GM18867 (cell line): ENCODE measurements at regions not wholly inside any gene's neighbourhood (a gene's known extent, or its start where the extent isn't known, plus 50 kb on each side); places are given as distances from the start of the nearest gene placed in this dataset.
A peak's percentile ranks its signal among the peaks of the same experiment; 100 is the strongest.
"Not testable (repeated sequence)": the region's sequence is repeated elsewhere in the genome, so short reads cannot be mapped to it uniquely, and the experiment has no call there.

ENCODE experiments used
- ATAC-seq: cut with Tn5 transposase; IDR thresholded peaks from one replicate; pipeline ENCODE4 v1.9.1; 2021; ENCODE audit warnings: mild to moderate bottlenecking, moderate library complexity; ENCODE audit not compliant: unreplicated experiment

- peak; percentile 90 for ATAC-seq
These were observed 760.2 kb upstream of the AADAT start for GRCh38 chr4:170849969-170850368.

GRCh38 chr4:170827562-170828274, 738.0 kb upstream of the AADAT start:
- ATAC-seq: no peak

GRCh38 chr4:170818786-170819185, 729.0 kb upstream of the AADAT start:
- no peak for ATAC-seq

- ATAC-seq: peak; percentile 62
These were observed 715.6 kb upstream of the AADAT start for GRCh38 chr4:170805352-170805751.

GRCh38 chr4:170804930-170805329, 715.2 kb upstream of the AADAT start:
- no peak for ATAC-seq

- ATAC-seq: no peak
These were observed 713.7 kb upstream of the AADAT start for GRCh38 chr4:170803492-170803891.

- ATAC-seq: no peak
These were observed 712.0 kb upstream of the AADAT start for GRCh38 chr4:170801771-170802170.

GRCh38 chr4:170794525-170794924, 704.8 kb upstream of the AADAT start:
- no peak for ATAC-seq

GRCh38 chr4:170788540-170789051, 698.8 kb upstream of the AADAT start:
- ATAC-seq: not testable (repeated sequence)

GRCh38 chr4:170777663-170778062, 687.9 kb upstream of the AADAT start:
- peak; percentile 63 for ATAC-seq

GRCh38 chr4:170776983-170777382, 687.2 kb upstream of the AADAT start:
- ATAC-seq: peak; percentile 18

GRCh38 chr4:170775851-170776250, 686.1 kb upstream of the AADAT start:
- ATAC-seq: no peak

- no peak for ATAC-seq
These were observed 684.0 kb upstream of the AADAT start for GRCh38 chr4:170773709-170774273.

GRCh38 chr4:170772429-170772828, 682.7 kb upstream of the AADAT start:
- no peak for ATAC-seq

GRCh38 chr4:170770664-170771063, 680.9 kb upstream of the AADAT start:
- ATAC-seq: no peak

GRCh38 chr4:170769862-170770261, 680.1 kb upstream of the AADAT start:
- no peak for ATAC-seq

- peak; percentile 92 for ATAC-seq
These were observed 669.2 kb upstream of the AADAT start for GRCh38 chr4:170758988-170759387.

- no peak for ATAC-seq
These were observed 660.8 kb upstream of the AADAT start for GRCh38 chr4:170750519-170750918.

- no peak for ATAC-seq
These were observed 659.2 kb upstream of the AADAT start for GRCh38 chr4:170748975-170749374.

GRCh38 chr4:170743633-170744032, 653.9 kb upstream of the AADAT start:
- no peak for ATAC-seq

- ATAC-seq: no peak
These were observed 652.1 kb upstream of the AADAT start for GRCh38 chr4:170741856-170742255.

- ATAC-seq: no peak
These were observed 647.0 kb upstream of the AADAT start for GRCh38 chr4:170736710-170737109.

GRCh38 chr4:170729897-170730296, 640.1 kb upstream of the AADAT start:
- ATAC-seq: peak; percentile 81
